Thyroid gland (tissue), 4 donors: ENCODE measurements at regions not wholly inside any gene's neighbourhood (a gene's known extent, or its start where the extent isn't known, plus 50 kb on each side); places are given as distances from the start of the nearest gene placed in this dataset.

Source experiments
- CTCF ChIP-seq, 6 experiments: fragments of 200-600 bp in 3 of 6; fragments of 450-650 bp in 3 of 6; sonication (generic) in 3 of 6; IDR thresholded peaks; one replicate each; pipeline ENCODE4 v1.5.1; 2016 to 2019; ENCODE audit warnings: antibody characterized with exemption in 6 of 6, mild to moderate bottlenecking in 2 of 6, inconsistent platforms in 1 of 6, moderate library complexity in 1 of 6
- POLR2A ChIP-seq, 2 donors: fragments of 450-650 bp; IDR thresholded peaks; one replicate each; pipeline ENCODE4 v1.6.1; 2017; ENCODE audit warnings: antibody characterized with exemption in 2 of 2, mild to moderate bottlenecking in 2 of 2, moderate library complexity in 1 of 2

GRCh38 chr4:29948451-29948850 lies 771.7 kb upstream of the PCDH7 start:
- TF ChIP-seq CTCF (IDR thresholded peaks at IDR 0.05) (no peak), POLR2A (IDR thresholded peaks at IDR 0.05) (no peak)
